ENCODE measurements at regions not wholly inside any gene's neighbourhood (a gene's known extent, or its start where the extent isn't known, plus 50 kb on each side); places are given as distances from the start of the nearest gene placed in this dataset.

DNA sequence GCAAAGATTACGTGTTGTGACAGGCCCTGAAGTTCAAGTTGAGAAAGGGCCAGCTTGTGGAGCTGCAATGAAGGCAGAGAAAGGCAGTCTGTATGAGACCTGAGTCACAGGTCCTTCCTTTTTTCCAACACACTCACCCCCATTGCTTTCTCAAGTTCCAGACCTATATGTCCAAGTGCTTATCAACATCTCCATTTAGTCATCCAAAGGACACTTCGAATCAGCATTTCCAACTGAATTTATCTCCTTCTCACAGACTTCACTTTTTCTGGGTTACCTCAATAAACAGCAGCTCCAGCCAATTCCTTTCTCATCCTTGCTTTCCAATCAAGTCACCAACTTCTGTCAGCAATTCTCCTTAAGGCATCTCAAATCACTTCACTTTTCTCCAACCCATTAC, 56.4 kb upstream of the KIF21A start (continued):
- TF ChIP-seq, protein P1, sequence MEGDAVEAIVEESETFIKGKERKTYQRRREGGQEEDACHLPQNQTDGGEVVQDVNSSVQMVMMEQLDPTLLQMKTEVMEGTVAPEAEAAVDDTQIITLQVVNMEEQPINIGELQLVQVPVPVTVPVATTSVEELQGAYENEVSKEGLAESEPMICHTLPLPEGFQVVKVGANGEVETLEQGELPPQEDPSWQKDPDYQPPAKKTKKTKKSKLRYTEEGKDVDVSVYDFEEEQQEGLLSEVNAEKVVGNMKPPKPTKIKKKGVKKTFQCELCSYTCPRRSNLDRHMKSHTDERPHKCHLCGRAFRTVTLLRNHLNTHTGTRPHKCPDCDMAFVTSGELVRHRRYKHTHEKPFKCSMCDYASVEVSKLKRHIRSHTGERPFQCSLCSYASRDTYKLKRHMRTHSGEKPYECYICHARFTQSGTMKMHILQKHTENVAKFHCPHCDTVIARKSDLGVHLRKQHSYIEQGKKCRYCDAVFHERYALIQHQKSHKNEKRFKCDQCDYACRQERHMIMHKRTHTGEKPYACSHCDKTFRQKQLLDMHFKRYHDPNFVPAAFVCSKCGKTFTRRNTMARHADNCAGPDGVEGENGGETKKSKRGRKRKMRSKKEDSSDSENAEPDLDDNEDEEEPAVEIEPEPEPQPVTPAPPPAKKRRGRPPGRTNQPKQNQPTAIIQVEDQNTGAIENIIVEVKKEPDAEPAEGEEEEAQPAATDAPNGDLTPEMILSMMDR (IDR thresholded peaks at IDR 0.05; ENCODE audit: control extremely low read depth in 1 of 3, insufficient read depth in 1 of 3, low read depth in 1 of 3, low read length in 3 of 3), result no peak
- TF ChIP-seq SAP30 (IDR thresholded peaks at IDR 0.05; ENCODE audit: insufficient read depth, insufficient replicate concordance, low read length) (no peak), RFX5 (IDR thresholded peaks at IDR 0.05; ENCODE audit: borderline replicate concordance, low read depth, low read length) (no peak), JUN (IDR thresholded peaks at IDR 0.05; ENCODE audit: low read depth, low read length) (no peak), POU5F1 (IDR thresholded peaks at IDR 0.05; ENCODE audit: low read depth, low read length) (no peak), SRF (IDR thresholded peaks at IDR 0.05; ENCODE audit: low read depth, low read length) (no peak)
- TF ChIP-seq, protein P2, sequence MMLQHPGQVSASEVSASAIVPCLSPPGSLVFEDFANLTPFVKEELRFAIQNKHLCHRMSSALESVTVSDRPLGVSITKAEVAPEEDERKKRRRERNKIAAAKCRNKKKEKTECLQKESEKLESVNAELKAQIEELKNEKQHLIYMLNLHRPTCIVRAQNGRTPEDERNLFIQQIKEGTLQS (IDR thresholded peaks at IDR 0.05; ENCODE audit: insufficient read depth, low read depth, low read length), result no peak
- TF ChIP-seq, protein P3, sequence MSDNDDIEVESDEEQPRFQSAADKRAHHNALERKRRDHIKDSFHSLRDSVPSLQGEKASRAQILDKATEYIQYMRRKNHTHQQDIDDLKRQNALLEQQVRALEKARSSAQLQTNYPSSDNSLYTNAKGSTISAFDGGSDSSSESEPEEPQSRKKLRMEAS (IDR thresholded peaks at IDR 0.05), result no peak
